ENCODE measurements at regions not wholly inside any gene's neighbourhood (a gene's known extent, or its start where the extent isn't known, plus 50 kb on each side); places are given as distances from the start of the nearest gene placed in this dataset.

- TF ChIP-seq CHD7 (IDR thresholded peaks at IDR 0.05; ENCODE audit: insufficient replicate concordance, low read length) (no peak), ZNF274 (IDR thresholded peaks at IDR 0.05; ENCODE audit: borderline replicate concordance, extremely low read depth, low read length) (no peak), KDM5A (IDR thresholded peaks at IDR 0.05; ENCODE audit: low read length) (no peak), SP2 (IDR thresholded peaks at IDR 0.05; ENCODE audit: low read length) (no peak), RBBP5 (IDR thresholded peaks at IDR 0.05; ENCODE audit: borderline replicate concordance, low read depth, low read length) (no peak), EZH2 (IDR thresholded peaks at IDR 0.05; ENCODE audit: low read depth, low read length, severe bottlenecking) (no peak), SAP30 (IDR thresholded peaks at IDR 0.05; ENCODE audit: insufficient read depth, insufficient replicate concordance, low read length) (no peak)
These were observed 53.2 kb upstream of the CEP162 start (continued) for GRCh38 chr6:84280639-84281038.

All from H1 (cell line).